NCI-H69 (cell line): ENCODE measurements at regions not wholly inside any gene's neighbourhood (a gene's known extent, or its start where the extent isn't known, plus 50 kb on each side); places are given as distances from the start of the nearest gene placed in this dataset.

Experiments
- DNase-seq: peaks from one replicate; lab custom pipeline; 2025; lab: John Stamatoyannopoulos, UW

DNA sequence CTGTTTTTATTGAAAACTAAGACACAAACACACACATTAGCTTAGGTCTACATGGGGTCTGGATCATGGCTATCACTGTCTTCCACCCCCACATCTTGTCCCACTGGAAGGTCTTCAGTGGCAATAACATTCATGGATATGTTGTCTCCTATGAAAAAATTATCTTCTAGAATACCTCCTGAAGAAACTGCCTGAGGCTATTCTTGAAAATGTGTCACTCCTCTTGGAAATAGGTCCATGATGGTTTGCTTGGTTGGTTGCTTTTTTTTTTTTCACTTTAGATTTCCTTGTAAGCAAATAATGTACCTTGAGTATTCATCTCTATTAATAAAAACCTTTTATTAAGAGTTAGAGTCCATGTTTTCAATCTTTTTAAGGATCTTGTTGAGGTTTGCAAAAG, 195.3 kb upstream of the PDE5A start:
- no peak for DNase-seq

DNA sequence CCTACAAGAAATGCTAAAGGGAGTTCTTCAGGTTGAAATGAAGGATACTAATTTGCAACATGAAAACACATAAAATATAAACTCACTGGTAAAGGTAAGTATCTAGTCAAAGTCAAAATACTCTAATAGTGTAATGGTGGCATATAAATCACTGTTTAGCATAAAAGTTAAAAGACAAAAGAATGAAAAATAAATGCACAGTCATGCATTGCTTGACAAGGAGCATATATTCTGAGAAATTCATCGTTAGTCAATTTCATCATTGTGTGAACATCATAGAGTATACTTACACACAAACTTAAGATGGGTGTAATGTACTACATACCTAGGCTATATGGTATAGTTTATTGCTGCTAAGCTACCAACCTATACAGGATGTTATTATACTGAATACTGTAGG, 194.4 kb upstream of the PDE5A start:
- DNase-seq = no peak

DNA sequence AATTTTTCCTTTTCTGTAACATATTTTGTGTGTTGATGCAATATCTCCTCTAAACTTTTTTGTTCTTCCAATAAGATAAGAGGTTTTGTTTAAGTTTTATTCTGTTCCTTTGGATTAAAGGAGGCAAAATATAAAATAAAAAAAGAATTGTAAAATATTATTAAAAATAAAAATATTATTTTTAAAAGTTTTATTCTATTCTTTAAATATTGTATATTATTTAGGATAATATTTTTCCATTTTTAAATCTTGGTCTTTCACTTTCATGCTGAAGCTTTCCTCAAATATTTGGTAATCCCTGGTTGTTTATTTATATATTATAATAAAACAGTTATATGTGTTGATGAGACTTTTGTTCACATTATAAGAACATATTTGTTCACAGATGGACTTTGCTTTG, 187.9 kb upstream of the PDE5A start:
- DNase-seq = no peak

DNA sequence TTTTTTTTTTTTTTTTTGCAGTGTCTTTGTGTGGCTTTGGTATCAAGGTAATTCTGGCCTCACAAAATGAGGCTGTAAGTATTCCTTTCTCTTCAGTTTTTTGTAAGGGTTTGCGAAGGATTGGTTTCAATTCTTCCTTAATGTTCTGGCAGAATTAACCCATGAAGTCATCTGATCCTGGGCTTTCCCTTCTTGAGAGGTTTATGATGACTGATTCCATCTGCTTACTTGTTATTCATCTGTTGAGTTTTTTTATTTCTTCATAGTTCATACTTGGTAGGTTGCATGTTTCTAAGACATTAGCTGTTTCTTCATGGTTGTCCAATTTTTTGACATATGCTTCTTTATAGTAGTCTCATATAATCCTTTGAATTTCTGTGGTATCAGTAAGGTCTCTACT, 181.4 kb upstream of the PDE5A start:
- DNase-seq = no peak

DNA sequence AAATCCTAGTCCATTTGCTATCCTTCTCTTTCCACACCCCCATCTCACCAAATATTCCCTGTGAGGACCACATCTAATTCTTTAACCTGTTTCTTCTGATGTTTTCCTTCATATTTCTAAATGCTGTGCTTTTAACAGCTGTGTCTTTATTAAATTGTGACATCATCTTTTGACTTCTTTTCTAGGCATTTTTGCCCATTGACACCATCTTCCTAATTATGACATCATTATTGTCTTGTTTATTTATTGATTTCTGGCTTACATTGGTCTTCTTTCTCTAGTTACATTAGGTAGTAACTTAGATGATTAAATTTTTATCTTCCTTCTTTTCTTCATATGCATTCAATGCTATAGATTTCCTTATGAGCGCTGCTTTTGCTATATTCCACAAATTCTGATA, 175.8 kb upstream of the PDE5A start:
- no peak for DNase-seq

DNA sequence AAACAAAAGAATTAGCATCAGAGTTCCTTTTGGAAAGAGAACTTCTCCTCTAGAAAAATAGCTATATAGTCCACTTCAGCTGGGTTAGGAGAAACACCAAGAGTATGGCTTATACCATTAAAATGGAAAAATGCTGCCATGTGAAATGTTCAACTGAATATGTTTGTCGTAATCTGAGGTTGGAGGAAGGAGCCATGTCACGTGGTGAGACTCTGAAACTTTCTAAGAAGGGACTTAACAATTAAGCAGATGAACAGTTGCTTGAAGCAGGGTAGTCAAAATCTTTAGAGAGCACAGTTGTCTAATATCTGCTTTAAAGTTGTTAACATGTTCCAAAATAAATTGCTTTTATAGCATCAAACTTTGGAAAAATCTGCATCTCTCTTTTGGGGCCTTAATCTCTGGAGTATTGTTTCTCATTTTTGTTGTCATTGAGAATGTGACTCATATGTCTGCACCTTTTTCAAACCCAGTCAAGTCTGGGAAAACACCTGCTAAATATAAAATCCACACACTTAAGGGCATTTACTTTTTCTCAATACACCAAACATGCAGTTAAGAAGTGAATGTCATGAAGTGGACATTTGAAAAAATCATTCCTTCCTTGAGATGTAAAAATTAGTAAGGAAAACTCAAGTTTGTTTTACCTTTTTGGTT, 168.8 kb upstream of the PDE5A start:
- peak; percentile 7 for DNase-seq

DNA sequence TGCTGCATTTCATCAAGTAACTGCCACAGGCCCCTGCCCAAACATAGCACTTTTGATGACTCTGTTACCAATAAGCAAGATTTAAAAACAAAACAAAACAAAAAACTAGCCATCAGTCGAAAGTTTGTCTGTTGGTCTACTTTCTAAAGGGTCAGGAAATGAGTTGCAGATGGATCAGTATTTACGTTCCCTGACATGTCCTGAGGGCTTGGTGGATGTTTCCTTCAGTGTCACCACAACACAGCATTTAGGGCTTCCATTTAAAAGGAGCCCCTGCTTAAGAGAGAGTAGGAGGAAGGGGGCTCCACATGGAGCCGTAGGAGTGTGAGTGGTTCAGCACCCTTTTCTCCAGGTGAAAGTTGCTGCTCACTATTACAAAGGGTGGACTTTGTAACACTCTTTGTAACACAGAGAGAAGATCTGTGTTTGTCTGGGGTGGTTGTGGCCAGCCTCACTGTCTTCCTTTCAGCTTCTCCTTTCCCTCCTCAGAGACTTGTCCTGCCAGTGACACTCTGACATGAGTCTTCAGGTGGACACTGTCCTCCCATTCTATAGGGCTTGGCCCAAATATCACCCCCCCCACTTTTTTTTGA, 167.5 kb upstream of the PDE5A start:
- DNase-seq = peak; percentile 4

DNA sequence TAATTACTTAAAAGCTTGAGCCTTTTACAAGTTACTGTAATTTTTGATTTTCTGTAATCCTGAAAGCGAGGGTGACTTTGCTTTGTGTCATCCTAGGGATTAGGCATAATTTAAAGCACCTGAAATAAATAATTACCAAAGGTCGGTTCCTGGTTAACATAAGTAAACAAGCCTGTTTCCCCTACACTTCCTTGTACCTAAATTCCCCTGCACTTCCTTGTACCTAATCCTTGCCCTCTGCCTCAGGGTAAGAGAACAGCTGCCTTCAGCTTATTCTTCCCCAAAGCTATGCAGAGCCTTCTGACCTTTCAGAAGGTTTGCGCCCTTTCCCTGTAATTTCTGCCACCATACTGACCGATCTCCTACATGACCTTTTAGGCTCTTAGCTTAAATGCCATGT, 166.1 kb upstream of the PDE5A start:
- DNase-seq = peak; percentile 52

DNA sequence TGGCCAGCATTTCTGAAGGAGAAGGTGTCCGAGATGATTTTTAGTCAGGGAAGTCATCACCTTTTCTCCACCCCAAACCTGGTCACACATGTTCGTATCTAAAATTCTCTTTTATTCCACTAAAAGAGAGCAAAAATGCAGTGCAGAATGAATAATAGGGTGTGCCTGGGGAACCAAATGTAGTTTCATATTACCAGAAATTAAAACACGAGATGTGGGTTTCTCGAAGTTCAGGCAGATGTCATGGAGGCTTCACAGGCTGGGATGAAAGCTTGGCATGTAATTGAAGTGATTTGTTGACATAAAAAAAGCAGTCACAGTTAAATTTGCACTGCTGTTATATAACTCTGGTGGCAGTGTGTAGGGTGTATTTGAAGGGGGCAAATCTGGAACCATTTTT, 165.5 kb upstream of the PDE5A start:
- peak; percentile 50 for DNase-seq

DNA sequence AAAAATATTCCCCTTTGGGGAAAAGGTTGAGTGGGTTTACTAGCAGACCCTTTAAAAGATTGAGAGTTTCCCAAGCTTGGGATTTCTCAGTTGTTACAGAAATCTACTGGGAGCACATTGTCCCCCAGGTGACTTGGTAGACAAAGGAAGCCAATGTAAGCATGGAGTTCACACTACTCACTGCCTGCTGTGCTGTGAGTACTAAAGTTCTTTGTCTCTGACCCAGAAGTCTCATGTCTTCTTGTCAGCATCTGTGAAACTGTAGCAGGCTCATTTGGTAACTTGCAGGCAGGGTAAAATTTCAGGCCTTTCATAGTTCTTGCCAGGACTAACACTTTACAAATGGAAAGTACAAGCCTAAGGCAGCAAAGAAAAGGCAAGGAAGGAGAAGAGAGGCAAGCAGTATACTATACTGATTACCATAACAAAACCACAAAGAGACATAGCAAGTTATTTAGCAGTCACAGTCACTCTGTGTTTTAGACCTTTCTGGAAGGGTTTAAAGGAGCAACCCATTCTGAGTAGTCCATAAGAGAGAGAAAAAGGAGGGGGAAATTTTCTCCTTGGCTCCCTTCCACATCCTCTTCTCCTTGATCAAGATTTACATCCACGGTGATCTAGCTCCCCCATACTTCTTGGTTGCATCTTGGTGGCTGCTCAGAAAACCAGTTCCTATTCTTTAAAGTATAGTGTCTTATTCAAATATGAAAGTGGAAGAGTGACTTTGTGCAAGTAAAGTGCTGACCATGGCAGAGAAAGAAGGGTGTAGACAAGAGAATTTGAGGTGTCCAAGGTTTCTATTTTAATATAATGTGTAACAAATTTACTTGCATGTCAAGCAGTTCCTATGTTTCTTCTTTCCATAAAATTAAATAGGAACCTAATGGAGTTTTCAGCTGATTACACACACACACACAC, 160.0 kb upstream of the PDE5A start:
- DNase-seq = peak; percentile 8

DNA sequence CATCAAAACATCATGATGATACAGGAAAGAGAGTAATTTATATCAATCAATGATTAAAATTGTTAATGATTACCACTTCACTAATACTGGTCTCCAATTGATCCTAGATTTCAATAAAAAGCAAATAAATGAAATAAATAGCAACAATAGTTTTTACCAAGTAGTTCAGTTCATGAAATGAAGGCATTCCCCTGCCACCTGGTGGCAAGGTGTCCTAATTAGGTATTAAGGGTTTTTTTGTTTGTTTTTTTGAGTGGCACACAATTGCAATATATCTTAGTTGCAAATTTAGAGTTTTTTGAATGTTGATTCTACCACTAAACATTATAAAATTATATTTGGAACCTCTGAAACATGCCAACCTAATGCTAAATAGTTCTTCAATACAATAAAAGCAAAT, 157.4 kb upstream of the PDE5A start:
- DNase-seq = peak; percentile 35

DNA sequence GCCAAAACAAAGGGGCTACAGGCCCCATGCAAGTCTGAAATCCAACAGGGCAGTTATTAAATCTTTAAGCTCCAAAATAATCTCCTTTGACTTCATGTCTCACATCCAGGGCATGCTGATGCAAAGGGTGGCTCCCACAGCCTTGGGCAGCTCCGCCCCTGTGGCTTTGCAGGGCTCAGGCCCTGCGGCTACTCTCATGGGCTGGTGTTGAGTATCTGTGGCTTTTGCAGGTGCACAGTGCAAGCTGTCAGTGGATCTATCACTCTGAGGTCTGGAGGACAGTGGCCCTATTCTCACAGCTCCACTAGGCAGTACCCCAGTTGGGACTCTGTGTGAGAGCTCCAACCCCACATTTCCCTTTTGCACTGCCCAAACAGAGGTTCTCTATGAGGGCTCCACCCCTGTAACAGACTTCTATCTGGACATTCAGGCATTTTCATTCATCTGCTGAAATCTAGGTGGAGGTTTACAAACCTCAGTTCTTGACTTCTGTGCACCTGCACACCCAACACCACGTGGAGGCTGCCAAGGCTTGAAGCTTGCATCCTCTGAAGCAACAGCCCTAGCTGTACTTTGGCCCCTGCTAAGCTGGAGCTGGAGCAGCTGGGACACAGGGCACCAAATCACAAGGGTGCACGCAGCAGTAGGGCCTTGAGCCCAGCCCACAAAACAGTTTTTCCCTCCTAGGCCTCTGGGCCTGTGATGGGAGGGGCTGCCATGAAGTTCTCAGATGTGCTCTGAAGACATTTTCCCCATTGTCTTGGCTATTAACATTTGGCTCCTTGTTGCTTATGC, 154.8 kb upstream of the PDE5A start:
- DNase-seq = no peak

DNA sequence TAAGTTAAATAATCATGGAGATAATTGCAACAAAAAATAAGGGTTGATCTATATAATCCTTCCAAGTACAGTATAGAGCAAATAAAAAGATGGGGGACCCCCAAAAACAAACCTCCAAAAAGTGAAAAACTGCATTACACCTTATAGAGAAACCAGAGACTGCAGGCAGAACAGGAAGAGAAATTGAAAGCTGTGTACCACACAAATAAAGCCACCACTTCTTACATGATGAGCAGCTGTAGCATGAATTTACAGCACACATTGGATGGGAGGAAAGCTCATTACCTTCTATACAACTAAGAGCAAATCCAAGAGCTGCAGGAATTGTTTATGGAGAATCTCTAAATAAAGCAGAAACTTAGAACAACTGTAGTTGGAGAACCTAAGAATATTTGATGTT, 152.4 kb upstream of the PDE5A start:
- DNase-seq = peak; percentile 7

DNA sequence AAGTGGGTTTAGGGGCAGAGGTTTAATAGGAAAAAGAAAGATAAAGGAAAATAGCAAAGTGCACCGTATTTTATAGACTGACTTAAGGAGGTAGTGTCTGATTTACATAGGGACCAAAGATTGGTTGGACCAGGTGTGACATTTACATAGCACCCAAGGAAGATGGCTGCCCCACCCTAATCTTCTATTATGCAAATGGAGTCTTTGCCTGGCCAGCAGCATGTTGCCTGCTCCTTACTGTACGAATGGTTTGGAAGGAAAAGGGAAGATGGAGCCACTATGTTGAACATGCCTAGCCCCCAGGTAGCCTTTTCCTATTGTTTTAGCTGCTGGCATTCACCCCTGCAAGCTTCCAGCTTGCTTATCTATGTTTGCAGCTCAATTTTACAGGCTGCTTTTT, 146.2 kb upstream of the PDE5A start:
- DNase-seq = peak; percentile 2

DNA sequence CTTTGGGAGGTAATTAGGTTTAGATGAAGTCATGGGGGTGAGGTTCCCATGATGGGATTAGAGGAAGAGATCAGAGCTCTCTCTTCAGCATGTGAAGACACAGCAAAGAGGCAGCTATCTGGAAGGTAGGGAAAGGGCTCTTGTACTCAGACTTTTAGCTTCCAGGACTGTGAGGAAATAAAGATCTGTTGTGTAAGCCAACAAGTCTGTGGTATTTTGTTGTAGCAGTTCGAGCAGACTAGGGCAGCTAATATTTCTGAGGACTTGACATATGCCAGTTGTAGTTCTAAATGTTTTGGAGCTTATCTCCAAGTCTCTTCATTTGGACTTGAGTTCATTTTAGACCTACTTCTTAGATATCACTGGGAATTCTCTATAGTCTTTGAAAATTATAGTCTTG, 137.3 kb upstream of the PDE5A start:
- no peak for DNase-seq

DNA sequence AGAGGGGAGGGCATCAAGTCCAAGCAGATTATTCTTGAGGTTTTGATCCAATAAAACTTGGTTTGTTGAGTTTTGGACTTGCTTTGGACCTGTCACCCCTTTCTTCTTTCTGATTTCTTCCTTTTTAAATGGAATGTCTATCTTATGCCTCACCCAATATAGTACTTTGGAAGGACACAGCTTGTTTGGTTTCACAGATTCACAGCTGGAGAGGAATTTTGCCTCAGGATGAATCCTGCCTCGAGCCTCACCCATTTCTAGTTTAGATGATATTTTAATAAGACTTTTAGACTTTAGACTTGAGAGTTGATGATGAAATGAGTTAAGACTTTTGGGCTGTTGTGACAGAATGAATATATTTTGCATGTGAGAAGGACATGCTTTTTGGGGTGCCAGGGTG, 136.9 kb upstream of the PDE5A start:
- no peak for DNase-seq

DNA sequence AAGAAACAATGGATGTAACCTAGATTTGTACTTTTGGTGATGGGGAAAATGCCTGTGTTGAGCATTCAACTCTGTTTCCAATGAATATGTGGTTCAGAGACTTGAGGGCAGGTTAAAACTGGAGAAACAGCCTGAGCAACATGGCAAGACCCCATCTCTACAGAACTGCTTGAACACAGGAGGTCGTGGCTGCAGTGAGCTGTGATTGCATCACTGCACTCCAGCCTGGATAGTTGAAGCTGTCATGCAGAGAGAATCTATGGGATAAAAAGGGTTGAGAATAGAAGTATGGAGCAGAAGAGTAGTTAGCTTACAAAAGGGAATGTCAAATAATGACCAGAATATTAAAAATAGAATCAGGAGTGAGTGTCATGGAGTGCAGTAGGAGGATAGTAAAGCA, 134.8 kb upstream of the PDE5A start:
- DNase-seq = no peak

DNA sequence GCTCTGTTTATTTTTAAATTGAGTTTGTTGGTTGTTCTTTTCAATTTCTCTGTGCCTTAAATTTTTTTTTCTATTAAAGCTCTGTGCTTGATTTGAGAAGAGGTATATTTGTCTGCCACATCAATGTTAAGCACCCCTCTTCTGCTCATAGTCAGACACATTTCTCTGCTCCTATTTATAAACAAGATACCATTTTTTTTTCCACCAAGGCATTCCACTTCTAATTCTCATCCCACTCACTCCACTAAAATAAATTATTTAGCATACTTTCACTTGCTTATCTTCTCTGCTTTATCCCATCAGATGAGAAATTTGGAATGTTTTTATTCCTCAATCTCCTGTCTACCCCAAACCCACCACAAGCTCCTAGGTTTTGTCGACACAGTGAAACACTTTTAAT, 127.0 kb upstream of the PDE5A start:
- DNase-seq = no peak

DNA sequence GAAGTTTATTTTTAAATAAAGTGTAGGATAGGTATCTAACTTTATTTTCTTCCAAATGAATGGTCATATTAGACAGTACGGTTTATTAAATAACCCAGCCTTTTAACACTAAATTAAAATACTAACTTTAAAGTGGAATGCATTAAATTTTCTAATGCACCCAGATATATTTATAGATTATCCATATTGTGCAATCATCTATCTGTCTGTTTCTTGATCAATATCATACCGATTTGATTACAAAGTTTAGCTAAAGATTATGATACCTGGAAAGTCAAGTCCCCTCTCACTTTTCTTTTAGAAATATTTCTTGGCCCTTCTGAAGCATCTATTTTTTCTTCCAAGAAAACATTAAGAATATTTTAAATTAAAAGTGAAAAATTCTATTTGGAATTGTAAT, 124.3 kb upstream of the PDE5A start:
- no peak for DNase-seq

DNA sequence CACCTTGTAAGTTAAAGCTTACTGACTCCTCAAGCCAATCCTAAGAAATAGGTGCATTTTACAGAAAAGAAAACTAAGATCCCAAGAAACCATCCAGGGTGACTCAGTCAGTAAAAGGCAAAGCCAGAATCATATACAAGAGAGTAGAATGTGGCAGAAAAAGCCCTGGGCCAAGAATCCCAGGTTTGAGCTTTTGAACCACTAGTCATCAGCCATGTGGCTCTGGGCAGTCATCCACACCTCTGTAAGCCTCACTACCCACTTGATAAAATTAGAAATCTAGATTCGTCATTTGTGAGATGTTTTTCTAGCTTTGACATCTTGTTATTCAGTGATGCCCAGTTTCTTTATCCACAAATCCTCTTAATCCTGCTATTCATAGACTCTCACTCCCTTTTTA, 122.2 kb upstream of the PDE5A start:
- DNase-seq = no peak

DNA sequence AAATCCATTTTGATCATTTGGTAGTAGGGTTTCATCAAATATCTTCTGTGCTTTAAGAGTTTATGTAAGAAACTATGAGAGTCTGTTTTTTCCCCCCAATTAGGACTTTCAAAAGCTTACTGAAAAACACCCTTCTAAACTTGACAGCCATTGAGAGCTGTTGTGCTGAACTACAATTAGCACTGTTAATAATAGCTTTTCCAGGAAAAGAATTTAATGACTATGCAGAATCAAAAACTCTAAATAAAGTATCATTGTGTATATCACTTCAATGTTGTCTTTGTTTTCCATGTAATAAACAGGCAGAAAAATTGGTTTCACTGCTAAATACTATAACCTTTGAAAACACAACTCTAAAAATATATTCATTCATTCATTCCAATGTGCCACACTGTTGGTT, 121.4 kb upstream of the PDE5A start:
- no peak for DNase-seq

DNA sequence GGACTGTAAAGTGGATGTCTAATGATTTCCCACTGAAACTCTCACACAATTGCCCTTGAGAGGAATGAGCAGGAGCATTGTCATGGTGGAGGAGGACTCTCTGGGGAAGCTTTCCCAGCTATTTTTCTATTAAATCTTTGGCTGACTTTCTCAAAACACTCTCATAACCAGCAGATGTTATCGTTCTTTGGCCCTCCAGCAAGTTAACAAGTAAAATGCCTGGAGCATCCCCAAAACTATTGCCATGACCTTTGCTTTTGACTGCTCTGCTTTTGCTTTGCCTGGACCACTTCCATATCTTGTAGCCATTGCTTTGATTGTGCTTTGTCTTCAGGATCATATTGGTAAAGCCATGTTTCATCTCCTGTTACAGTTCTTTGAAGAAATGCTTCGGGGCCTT, 120.2 kb upstream of the PDE5A start:
- DNase-seq = no peak

DNA sequence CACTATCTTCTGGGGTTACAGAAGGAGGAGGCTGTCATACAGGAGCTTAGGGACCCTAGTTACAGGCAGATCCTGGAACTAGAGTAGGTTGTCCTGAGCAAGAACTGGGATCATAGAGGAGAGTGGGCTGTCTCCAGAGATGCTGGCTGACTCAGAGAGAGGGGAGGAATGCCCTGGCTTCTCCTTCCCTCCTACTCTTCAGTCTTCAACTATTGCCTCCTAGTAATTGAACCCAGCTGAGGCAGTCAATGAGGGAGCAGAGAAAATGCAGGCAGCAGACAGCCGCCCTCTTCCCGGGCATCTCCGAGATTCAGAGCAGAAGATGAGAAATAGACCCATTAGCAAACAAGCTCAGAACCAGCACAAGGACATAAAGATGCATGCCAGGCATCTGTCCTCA, 118.3 kb upstream of the PDE5A start:
- no peak for DNase-seq
